Esophagus muscularis mucosa (tissue), 4 donors: ENCODE measurements at regions not wholly inside any gene's neighbourhood (a gene's known extent, or its start where the extent isn't known, plus 50 kb on each side); places are given as distances from the start of the nearest gene placed in this dataset.
"Not testable (repeated sequence)": the region's sequence is repeated elsewhere in the genome, so short reads cannot be mapped to it uniquely, and the experiment has no call there.

Source experiments
- DNase-seq: peaks from one replicate; pipeline ENCODE4 v3.0.0-alpha.2; 2017; ENCODE audit errors: extremely low spot score
- H3K27ac ChIP-seq, 4 donors: fragments of 200-600 bp; sonication (generic); replicated peaks in 1 of 4; 1 replicate in 3 of 4; 2 replicates in 1 of 4; pipeline ENCODE4 v1.5.1; 2016 to 2019; ENCODE audit warnings: mild to moderate bottlenecking in 1 of 4
- H3K27me3 ChIP-seq, 4 donors: fragments of 200-600 bp; sonication (generic); one replicate each; pipeline versions ENCODE4 v1.5.1 to v1.6.0; 2016 to 2019
- H3K36me3 ChIP-seq, 4 donors: fragments of 200-600 bp; sonication (generic); one replicate each; pipeline ENCODE4 v1.5.1; 2016 to 2019
- H3K4me1 ChIP-seq, 4 donors: fragments of 200-600 bp; sonication (generic); one replicate each; pipeline ENCODE4 v1.5.1; 2016 to 2019
- H3K4me3 ChIP-seq, 4 donors: fragments of 200-600 bp; sonication (generic); 1 replicate in 2 of 4; 2 replicates in 2 of 4; pipeline ENCODE4 v1.5.1; 2016 to 2019; ENCODE audit warnings: mild to moderate bottlenecking in 4 of 4, moderate library complexity in 1 of 4
- H3K9me3 ChIP-seq, 4 donors: fragments of 200-600 bp; sonication (generic); 1 replicate in 3 of 4; 2 replicates in 1 of 4; pipeline ENCODE4 v1.5.1; 2016 to 2019
- CTCF ChIP-seq, 3 experiments: fragments of 200-600 bp in 2 of 3; fragments of 450-650 bp in 1 of 3; sonication (generic) in 2 of 3; IDR thresholded peaks; one replicate each; pipeline ENCODE4 v1.5.1; 2017 to 2019; ENCODE audit warnings: antibody characterized with exemption in 3 of 3, mild to moderate bottlenecking in 2 of 3, moderate library complexity in 1 of 3
- EP300 ChIP-seq: sonication (generic); formaldehyde crosslinking; IDR thresholded peaks from one replicate; pipeline ENCODE4 v1.6.1; 2017; ENCODE audit warnings: antibody characterized with exemption
- POLR2A ChIP-seq: fragments of 450-650 bp; IDR thresholded peaks from one replicate; pipeline ENCODE4 v1.6.1; 2017; ENCODE audit warnings: antibody characterized with exemption, moderate library complexity, mild to moderate bottlenecking, low read depth
- POLR2AphosphoS5 ChIP-seq, 2 donors: sonication (generic); formaldehyde crosslinking; IDR thresholded peaks; one replicate each; pipeline ENCODE4 v1.6.1; 2017; ENCODE audit warnings: antibody characterized with exemption in 2 of 2
- WGBS: methylation state at CpG from one replicate; pipeline ENCODE4 v1.1.5; 2018; 5-methylcytosine and 5-hydroxymethylcytosine counted together
- intact Hi-C: fragments of 100-400 bp; cut with DNase I; formaldehyde crosslinking; loops from one replicate; pipeline ENCODE4 v1.15.1; 2023

DNA sequence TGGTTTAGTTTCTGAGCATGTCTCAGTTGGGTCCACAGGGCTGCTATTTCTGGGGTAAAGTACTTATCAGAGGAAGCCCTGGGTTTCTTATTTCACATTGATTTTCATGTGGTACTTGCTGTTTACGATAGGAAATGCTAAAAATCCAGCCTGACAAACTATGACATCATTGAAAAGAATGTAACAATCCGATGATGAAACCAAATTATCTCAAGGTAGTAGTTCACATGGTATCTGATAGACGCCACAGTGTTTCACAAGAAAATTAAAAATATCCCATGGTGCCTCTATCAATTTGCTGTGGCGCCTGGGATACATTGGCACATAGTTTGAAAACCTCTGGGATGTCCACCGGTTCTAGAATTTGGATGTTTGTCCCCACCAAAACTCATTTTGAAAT lies 418.9 kb upstream of the RPS6KA3 start:
- Histone ChIP-seq H3K9me3 (peaks cover 0 to 3% (median 0%) of the 10 kb centered on the region in 4 donors), H3K27ac (no peak overlapping the region), H3K4me1 (no peaks in the 10 kb centered on the region), H3K27me3 (no peaks in the 10 kb centered on the region), H3K4me3 (no peak overlapping the region), H3K36me3 (no peaks in the 10 kb centered on the region)
- intact Hi-C loops = no loop called here
- WGBS = 69% methylated on average over 5 of the region's 5 CpGs
- DNase-seq = no peak
- TF ChIP-seq POLR2A = no peak
- TF ChIP-seq EP300 = no peak
- no peak for TF ChIP-seq CTCF (IDR thresholded peaks at IDR 0.05)
- no peak for TF ChIP-seq POLR2AphosphoS5 (IDR thresholded peaks at IDR 0.05)

DNA sequence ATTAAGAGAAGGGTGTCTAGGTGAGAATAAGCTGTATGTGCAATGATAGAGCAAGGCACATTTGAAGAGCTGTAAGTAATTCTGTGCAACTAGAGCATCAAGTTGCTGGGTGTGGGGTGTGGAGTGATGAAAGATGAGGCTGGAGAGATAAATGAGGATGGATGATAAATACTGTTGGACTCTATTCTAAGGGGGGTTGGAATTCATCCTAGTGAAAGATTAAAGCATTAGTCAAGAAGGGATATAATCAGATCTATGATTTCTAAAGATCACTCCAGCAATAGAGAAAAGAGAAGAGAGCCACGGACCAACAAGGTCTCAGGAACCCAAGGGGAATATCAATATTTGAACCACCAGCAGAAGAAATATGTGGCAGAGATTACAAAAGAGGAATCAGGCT lies 415.0 kb upstream of the RPS6KA3 start:
- intact Hi-C loops = no loop called here
- H3K36me3 ChIP-seq = no peaks in the 10 kb centered on the region
- no peak for DNase-seq
- no peak for TF ChIP-seq EP300
- TF ChIP-seq CTCF (IDR thresholded peaks at IDR 0.05) = no peak
- no peak for TF ChIP-seq POLR2A
- no peak for TF ChIP-seq POLR2AphosphoS5 (IDR thresholded peaks at IDR 0.05)
- no peaks in the 10 kb centered on the region for H3K4me1 ChIP-seq
- 29% methylated on average over 1 of the region's 1 CpG for WGBS
- H3K27me3 ChIP-seq = no peaks in the 10 kb centered on the region
- H3K4me3 ChIP-seq = no peak overlapping the region
- no peaks in the 10 kb centered on the region for H3K9me3 ChIP-seq
- no peak overlapping the region for H3K27ac ChIP-seq

GRCh38 chrX:20680998-20681397 lies 414.3 kb upstream of the RPS6KA3 start:
- no peaks in the 10 kb centered on the region for H3K9me3 ChIP-seq
- intact Hi-C loops = no loop called here
- no peak for DNase-seq
- no peak overlapping the region for H3K27ac ChIP-seq
- TF ChIP-seq CTCF (IDR thresholded peaks at IDR 0.05) = no peak
- H3K36me3 ChIP-seq = no peaks in the 10 kb centered on the region
- H3K4me3 ChIP-seq = no peak overlapping the region
- no peaks in the 10 kb centered on the region for H3K27me3 ChIP-seq
- no peaks in the 10 kb centered on the region for H3K4me1 ChIP-seq

DNA sequence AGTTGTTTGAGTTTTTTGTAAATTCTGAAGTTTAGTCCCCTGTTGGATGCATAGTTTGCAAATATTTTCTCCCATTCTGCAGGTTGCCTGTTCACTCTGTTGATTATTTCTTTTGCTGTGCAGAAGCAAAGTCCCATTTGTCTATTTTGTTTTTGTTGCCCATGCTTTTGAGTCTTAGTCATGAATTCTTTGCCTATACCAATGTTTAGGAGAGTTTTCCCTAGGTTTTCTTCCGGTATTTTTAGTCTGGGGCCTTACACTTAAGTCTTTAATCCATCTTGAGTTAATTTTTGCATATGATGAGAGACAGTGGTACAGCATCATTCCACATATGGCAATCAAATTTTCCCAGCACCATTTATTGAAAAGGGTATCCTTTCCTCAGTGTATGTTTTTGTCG lies 405.8 kb upstream of the RPS6KA3 start:
- Histone ChIP-seq H3K9me3 (no peaks in the 10 kb centered on the region), H3K36me3 (no peaks in the 10 kb centered on the region), H3K27me3 (no peaks in the 10 kb centered on the region), H3K4me1 (no peaks in the 10 kb centered on the region), H3K4me3 (no peak overlapping the region), H3K27ac (no peak overlapping the region)
- intact Hi-C loops = no loop called here
- no peak for TF ChIP-seq POLR2AphosphoS5 (IDR thresholded peaks at IDR 0.05)
- no peak for TF ChIP-seq POLR2A
- no peak for TF ChIP-seq CTCF (IDR thresholded peaks at IDR 0.05)
- no peak for TF ChIP-seq EP300
- DNase-seq = no peak
- 62% methylated on average over 2 of the region's 2 CpGs for WGBS

- 54% methylated on average over 3 of the region's 3 CpGs for whole genome bisulfite sequencing
- H3K36me3 ChIP-seq = not testable (repeated sequence)
Observed at GRCh38 chrX:20671746-20672145, 405.0 kb upstream of the RPS6KA3 start.

More at GRCh38 chrX:20671746-20672145, 405.0 kb upstream of the RPS6KA3 start:
- H3K4me1 ChIP-seq, DNase-seq, H3K27ac ChIP-seq, H3K9me3 ChIP-seq, H3K27me3 ChIP-seq, intact Hi-C loops, H3K4me3 ChIP-seq: not testable (repeated sequence)
